HG02981 (cell line): ENCODE measurements at regions not wholly inside any gene's neighbourhood (a gene's known extent, or its start where the extent isn't known, plus 50 kb on each side); places are given as distances from the start of the nearest gene placed in this dataset.

Source experiments
- ATAC-seq: cut with Tn5 transposase; IDR thresholded peaks from one replicate; pipeline ENCODE4 v1.9.1; 2021; ENCODE audit warnings: mild to moderate bottlenecking, moderate library complexity; ENCODE audit not compliant: unreplicated experiment

- ATAC-seq: no peak
Observed at GRCh38 chr4:184575306-184575705, 73.9 kb downstream of the CASP3 start.

DNA sequence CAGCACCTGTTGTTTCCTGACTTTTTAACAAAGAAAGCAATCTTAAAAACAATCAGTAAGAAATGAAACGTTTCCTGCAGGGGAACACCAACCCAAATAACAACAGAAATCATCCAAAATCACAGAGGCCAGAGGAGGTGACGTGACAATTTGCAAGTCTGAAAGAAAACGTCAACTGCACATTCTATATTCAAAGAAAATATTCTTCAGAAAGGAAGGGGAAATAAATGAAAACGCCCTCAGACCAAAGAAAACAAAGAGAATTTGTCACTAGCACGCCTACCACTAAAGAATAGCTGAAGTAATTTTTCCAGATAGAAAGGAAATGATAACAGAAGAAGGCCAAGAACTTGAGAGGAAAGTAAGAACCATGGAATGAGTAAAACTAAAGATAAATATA lies 74.4 kb downstream of the CASP3 start:
- no peak for ATAC-seq

DNA sequence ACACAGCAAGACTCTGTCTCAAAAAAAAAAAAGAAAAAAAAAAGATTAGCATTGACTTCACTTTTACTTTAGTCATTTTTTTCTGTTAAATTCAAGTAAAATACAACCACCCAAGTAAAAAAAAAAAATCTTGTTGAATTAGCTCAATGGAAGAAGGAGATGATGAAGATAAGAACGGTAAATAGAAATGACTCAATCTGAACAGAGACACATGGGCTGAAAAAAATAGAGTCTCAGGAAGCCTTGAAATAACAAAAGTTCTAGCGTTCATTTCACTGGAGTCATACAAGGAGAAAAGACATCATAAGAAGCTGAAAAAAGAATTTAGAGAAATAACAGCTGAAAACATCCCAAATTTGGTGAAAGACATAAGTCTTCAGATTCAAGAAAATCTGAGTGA lies 75.5 kb downstream of the CASP3 start:
- no peak for ATAC-seq

DNA sequence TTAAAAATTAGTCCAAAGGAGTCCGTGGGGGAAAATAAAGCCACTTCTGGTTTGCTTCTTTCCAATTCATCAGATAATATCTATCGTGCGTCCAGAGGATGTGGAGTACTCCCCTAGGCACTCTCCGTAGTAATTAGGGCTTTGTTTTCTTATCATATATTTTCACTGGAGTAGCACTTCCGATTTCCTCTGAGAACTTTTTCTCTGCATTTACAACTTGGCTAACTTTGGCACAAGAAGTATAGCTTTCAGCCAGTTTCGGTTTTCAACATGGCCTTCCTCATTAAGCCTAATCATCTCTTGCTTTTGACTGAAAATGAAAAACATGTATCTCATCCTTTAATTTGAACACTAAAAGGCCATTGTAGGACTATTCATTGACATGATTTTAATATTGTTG lies 80.5 kb downstream of the CASP3 start:
- ATAC-seq: no peak

- ATAC-seq: no peak
Observed at GRCh38 chr4:184563621-184564020, 85.6 kb downstream of the CASP3 start.

- no peak for ATAC-seq
Observed at GRCh38 chr4:184558996-184559395, 84.6 kb upstream of the IRF2 start.

DNA sequence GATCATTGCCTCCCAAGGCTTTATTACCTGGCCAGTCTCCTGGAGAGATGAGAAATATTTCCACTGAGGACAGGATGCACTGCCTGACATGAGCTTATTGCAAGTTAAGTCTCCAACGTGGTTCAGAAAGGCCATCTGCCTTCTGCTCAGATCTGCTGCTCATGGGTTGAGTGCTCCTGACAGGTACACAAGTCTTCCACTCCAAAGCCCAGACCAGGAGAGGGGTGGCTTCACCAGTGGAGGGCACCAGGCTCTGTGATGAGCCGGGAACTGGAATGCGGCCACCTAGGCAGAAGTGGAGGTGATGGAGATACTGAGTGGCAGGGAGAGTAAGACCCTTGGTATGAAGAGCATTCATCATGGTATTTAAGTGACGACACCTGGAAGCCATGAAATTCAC lies 79.5 kb upstream of the IRF2 start:
- ATAC-seq: no peak

GRCh38 chr4:184550476-184550875 lies 76.1 kb upstream of the IRF2 start:
- ATAC-seq: no peak

- no peak for ATAC-seq
Observed at GRCh38 chr4:184548648-184549341, 74.4 kb upstream of the IRF2 start.

DNA sequence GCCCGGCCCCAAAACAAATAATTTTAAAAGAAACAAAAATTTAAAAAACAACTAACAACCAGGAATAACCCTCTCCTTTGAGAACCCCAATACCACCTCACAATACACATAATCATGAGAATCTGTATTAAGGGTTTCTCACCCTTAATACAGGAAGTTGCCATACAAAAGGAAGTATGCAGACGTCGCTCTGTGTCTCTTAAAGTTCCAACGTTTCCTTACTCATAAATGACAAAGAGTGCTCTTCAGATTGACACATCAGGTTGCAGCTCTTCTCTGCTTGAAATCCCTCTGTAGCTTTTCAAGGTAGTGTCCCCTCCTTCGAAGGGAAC lies 73.9 kb upstream of the IRF2 start:
- ATAC-seq: no peak

GRCh38 chr4:184544788-184545409 lies 70.5 kb upstream of the IRF2 start:
- ATAC-seq: no peak

- no peak for ATAC-seq
Observed at GRCh38 chr4:184541907-184542306, 67.6 kb upstream of the IRF2 start.

- ATAC-seq: no peak
Observed at GRCh38 chr4:184540307-184540706, 66.0 kb upstream of the IRF2 start.

- peak; percentile 52 for ATAC-seq
Observed at GRCh38 chr4:184538023-184538599, 63.8 kb upstream of the IRF2 start.

DNA sequence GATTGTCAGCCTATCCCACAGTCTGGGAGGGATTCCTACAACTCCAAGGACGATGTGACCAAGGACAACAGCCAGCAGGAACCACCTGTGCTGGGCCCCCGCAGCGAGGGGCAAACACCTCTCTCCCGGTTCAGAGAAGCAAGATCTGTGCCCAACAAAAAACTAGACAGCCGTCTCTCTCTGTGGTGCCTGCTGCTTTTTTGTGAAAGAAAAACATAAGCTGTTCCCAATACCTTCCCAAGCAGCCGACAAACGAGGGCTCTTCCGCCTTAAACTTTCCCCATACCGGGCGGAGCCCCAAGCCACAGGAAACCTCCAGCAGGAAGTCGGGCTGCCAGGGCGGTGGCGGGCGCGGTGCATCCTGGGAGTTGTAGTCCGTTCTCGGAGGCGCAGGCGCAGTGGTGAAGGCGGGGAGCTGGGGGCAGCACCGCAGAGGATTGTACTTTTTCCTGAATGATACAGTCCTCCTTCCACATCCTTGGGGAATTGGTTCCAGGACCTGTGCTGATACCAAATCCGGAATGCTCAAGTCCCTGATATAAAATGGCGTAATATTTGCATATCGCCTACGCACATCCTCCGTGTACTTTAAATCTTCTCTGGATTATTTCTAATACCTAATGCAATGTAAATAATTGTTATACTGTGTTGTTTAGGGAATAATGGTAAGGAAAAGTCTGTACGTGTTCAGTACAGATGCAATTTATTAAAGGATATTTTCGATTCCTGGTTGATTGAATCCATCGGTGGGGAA lies 63.1 kb upstream of the IRF2 start:
- ATAC-seq: peak; percentile 52

- ATAC-seq: peak; percentile 0
Observed at GRCh38 chr4:184536881-184537248, 62.5 kb upstream of the IRF2 start.

DNA sequence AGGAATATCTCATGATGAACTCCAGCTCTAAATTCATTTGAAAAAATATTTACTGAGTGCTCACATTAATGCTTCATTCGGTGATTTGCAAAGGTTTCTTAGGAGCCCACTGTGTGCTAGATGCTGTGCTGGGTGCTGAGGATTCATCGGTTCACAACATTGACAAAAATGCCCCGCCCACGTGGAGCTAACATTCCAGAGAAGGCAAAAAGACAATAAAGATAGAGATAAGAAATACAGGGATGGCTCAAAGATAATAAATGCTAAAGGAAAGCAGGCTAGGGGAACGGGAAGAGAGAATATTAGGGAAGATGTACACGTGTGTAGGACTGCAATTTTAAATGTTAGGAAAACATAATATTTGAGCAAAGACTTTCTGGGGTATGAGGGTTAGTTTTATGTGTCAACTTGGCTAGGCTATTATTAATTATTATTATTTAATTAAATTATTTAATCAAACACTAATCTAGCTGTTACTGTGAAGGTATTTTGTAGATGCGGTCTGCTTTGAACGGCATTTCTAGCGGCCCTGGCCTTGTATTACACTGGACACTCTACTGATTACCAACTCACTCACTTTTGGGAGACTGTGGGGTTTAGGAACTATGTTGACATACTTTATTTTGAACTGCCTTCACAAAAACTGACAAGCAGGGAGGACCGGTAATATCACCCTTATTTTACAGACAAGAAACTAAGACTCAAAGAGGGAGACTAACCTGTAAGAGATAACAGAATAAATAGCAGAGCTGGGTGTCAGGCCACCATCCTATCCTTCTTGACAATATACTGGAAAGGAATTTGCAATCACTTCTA lies 61.9 kb upstream of the IRF2 start:
- ATAC-seq: no peak

GRCh38 chr4:184534511-184535391 lies 60.4 kb upstream of the IRF2 start:
- ATAC-seq: peak; percentile 55

- ATAC-seq: no peak
Observed at GRCh38 chr4:184533908-184534307, 59.6 kb upstream of the IRF2 start.

- no peak for ATAC-seq
Observed at GRCh38 chr4:184531008-184531407, 56.7 kb upstream of the IRF2 start.
